GM12878 (cell line): ENCODE measurements at regions not wholly inside any gene's neighbourhood (a gene's known extent, or its start where the extent isn't known, plus 50 kb on each side); places are given as distances from the start of the nearest gene placed in this dataset.

Experiments
- ATAC-seq: fragments of 200-7000 bp; cut with Tn5 transposase; 3 replicates; pipeline ENCODE4 v1.9.1; 2020; ENCODE audit warnings: mild to moderate bottlenecking, moderate library complexity
- BruUV-seq: library from RNA; stranded (reverse); fragments of 400-500 nt; replicated peaks from 2 replicates; lab custom pipeline; 2021; lab: Mats Ljungman, UMichigan
- CTCF ChIA-PET: fragments of 300-600 bp; sonication (Branson Sonifier 250); formaldehyde crosslinking; extraction: SDS; loops from one replicate; lab custom pipeline; 2021; ENCODE audit warnings: inconsistent platforms; lab: Yijun Ruan, JAX
- POLR2A ChIA-PET: fragments of 350-600 bp; formaldehyde crosslinking; extraction: SDS; loops from one replicate; lab custom pipeline; 2021; ENCODE audit warnings: inconsistent platforms; lab: Charles Lee
- RAD21 ChIA-PET: fragments of 300-600 bp; sonication (Branson Sonifier 250); formaldehyde crosslinking; loops from one replicate; lab custom pipeline; 2023; ENCODE audit warnings: antibody characterized with exemption; ENCODE audit not compliant: unreplicated experiment; lab: Charles Lee
- SMC1A ChIA-PET: fragments of 300-600 bp; sonication (Branson Sonifier 250); formaldehyde crosslinking; loops from one replicate; lab custom pipeline; 2023; ENCODE audit not compliant: unreplicated experiment, uncharacterized antibody; lab: Charles Lee
- DNase-seq: peaks from one replicate; pipeline ENCODE4 v3.0.0-alpha.2; 2011; ENCODE audit warnings: low read depth, low spot score
- FAIRE-seq: peaks from 3 replicates; lab custom pipeline; 2011; peaks lifted over from hg19 to GRCh38; lab: Jason Lieb, UNC
- H2AFZ ChIP-seq: 2 replicates; pipeline ENCODE4 v1.6.0; 2011; ENCODE audit warnings: low read depth, low read length, control low read depth; ENCODE audit not compliant: control insufficient read depth
- H3K27ac ChIP-seq: 2 replicates; pipeline ENCODE4 v1.5.1; 2011; ENCODE audit warnings: control low read depth; ENCODE audit not compliant: control insufficient read depth, insufficient read depth
- H3K27me3 ChIP-seq, 2 experiments: replicated peaks in 1 of 2; 2 replicates each; pipeline versions ENCODE4 v1.6.0 to v1.6.1; 2011; ENCODE audit warnings: low read length in 1 of 2; ENCODE audit not compliant: control insufficient read depth in 2 of 2, insufficient read depth in 2 of 2
- H3K36me3 ChIP-seq, 2 experiments: 2 replicates each; pipeline ENCODE4 v1.5.1; 2011; ENCODE audit warnings: low read length in 1 of 2; ENCODE audit not compliant: control insufficient read depth in 2 of 2, insufficient read depth in 2 of 2
- H3K4me1 ChIP-seq: 2 replicates; pipeline ENCODE4 v1.6.1; 2011; ENCODE audit warnings: mild to moderate bottlenecking, low read length, moderate library complexity, mixed read lengths; ENCODE audit not compliant: control insufficient read depth, insufficient read depth
- H3K4me2 ChIP-seq: 2 replicates; pipeline ENCODE4 v1.6.0; 2011; ENCODE audit warnings: control low read depth; ENCODE audit not compliant: control insufficient read depth, insufficient read depth
- H3K4me3 ChIP-seq: fragments of 200-600 bp; sonication (generic); 2 replicates; pipeline ENCODE4 v1.5.1; 2016
- H3K79me2 ChIP-seq: 2 replicates; pipeline ENCODE4 v1.6.0; 2011; ENCODE audit warnings: low read length; ENCODE audit not compliant: control insufficient read depth, insufficient read depth
- H3K9ac ChIP-seq: 2 replicates; pipeline ENCODE4 v1.8.0; 2011; ENCODE audit warnings: low read length, control low read depth, mixed read lengths; ENCODE audit not compliant: control insufficient read depth, insufficient read depth
- H3K9me3 ChIP-seq: replicated peaks from 3 replicates; pipeline ENCODE4 v1.5.1; 2011; ENCODE audit warnings: mild to moderate bottlenecking, low read length; ENCODE audit not compliant: control insufficient read depth, insufficient read depth
- H4K20me1 ChIP-seq: 2 replicates; pipeline ENCODE4 v1.6.0; 2011; ENCODE audit not compliant: control insufficient read depth, insufficient read depth
- BACH1 ChIP-seq: fragments of 450-650 bp; IDR thresholded peaks from 2 replicates; pipeline ENCODE4 v1.6.1; 2017; ENCODE audit warnings: mild to moderate bottlenecking, borderline replicate concordance
- BHLHE40 ChIP-seq, 2 experiments: fragments of 450-650 bp in 1 of 2; IDR thresholded peaks; 2 replicates each; pipeline ENCODE4 v1.6.1; 2011 to 2017; ENCODE audit warnings: low read depth in 2 of 2, borderline replicate concordance in 1 of 2, improper control_type of control experiment in 1 of 2, low read length in 1 of 2, mild to moderate bottlenecking in 1 of 2
- CBX3 ChIP-seq: fragments of 200-600 bp; sonication (generic); IDR thresholded peaks from 2 replicates; pipeline ENCODE4 v1.6.1; 2016; ENCODE audit warnings: low read depth, borderline replicate concordance
- HCFC1 ChIP-seq: fragments of 150-350 bp; IDR thresholded peaks from 2 replicates; pipeline ENCODE4 v1.6.1; 2014; ENCODE audit warnings: low read length
- KLF5 ChIP-seq: fragments of 450-650 bp; IDR thresholded peaks from 2 replicates; pipeline ENCODE4 v1.6.1; 2014; ENCODE audit warnings: mild to moderate bottlenecking; ENCODE audit not compliant: partially characterized antibody
- LARP7 ChIP-seq: fragments of 450-650 bp; IDR thresholded peaks from 2 replicates; pipeline ENCODE4 v1.6.1; 2017; ENCODE audit warnings: mild to moderate bottlenecking
- MEF2B ChIP-seq: fragments of 450-650 bp; IDR thresholded peaks from 2 replicates; pipeline ENCODE4 v1.6.1; 2018; ENCODE audit warnings: mild to moderate bottlenecking, moderate library complexity; ENCODE audit not compliant: partially characterized antibody, poor library complexity, severe bottlenecking
- MXI1 ChIP-seq: fragments of 150-350 bp; IDR thresholded peaks from 2 replicates; pipeline ENCODE4 v1.6.1; 2011; ENCODE audit warnings: low read depth, mild to moderate bottlenecking, inconsistent platforms, low read length, improper control_type of control experiment
- NFIC ChIP-seq: IDR thresholded peaks from 2 replicates; pipeline ENCODE4 v1.6.1; 2012; ENCODE audit warnings: low read depth, mild to moderate bottlenecking, inconsistent platforms, low read length, moderate library complexity
- NR2F1 ChIP-seq: fragments of 450-650 bp; conservative IDR thresholded peaks from 2 replicates; pipeline ENCODE4 v1.6.1; 2017; ENCODE audit warnings: mild to moderate bottlenecking
- POLR2A ChIP-seq: IDR thresholded peaks from 2 replicates; pipeline ENCODE4 v1.6.1; 2011; ENCODE audit warnings: low read depth, mild to moderate bottlenecking, low read length
- RAD51 ChIP-seq: fragments of 450-650 bp; IDR thresholded peaks from 2 replicates; pipeline ENCODE4 v1.6.1; 2016; ENCODE audit warnings: moderate library complexity, mild to moderate bottlenecking, inconsistent platforms
- RBBP5 ChIP-seq: fragments of 200-600 bp; sonication (generic); conservative IDR thresholded peaks from 2 replicates; pipeline ENCODE4 v1.6.1; 2016
- RCOR1 ChIP-seq: conservative IDR thresholded peaks from 2 replicates; pipeline ENCODE4 v1.6.1; 2012; ENCODE audit warnings: low read depth, low read length, improper control_type of control experiment
- WGBS: methylation state at CpG from one replicate; pipeline ENCODE4 v1.1.6; 2016; ENCODE audit warnings: low lambda C conversion rate; ENCODE audit not compliant: insufficient replicate concordance, insufficient coverage; ENCODE audit errors: missing lambda C conversion rate; 5-methylcytosine and 5-hydroxymethylcytosine counted together
- in situ Hi-C: fragments of 300-500 bp; cut with MboI; formaldehyde crosslinking; loops from 9 replicates; pipeline ENCODE4 v1.14.3; 2018; ENCODE audit warnings: mixed read lengths
- intact Hi-C: fragments of 100-400 bp; cut with micrococcal nuclease; formaldehyde crosslinking; loops from one replicate; pipeline ENCODE4 v1.14.2; 2022; ENCODE audit not compliant: unreplicated experiment
- TF ChIP-seq, protein P1 (sequence below): fragments of 450-650 bp; IDR thresholded peaks from 2 replicates; pipeline ENCODE4 v1.6.1; 2017; ENCODE audit warnings: low read depth, mild to moderate bottlenecking, moderate library complexity
- TF ChIP-seq, protein P2 (sequence below): fragments of 450-650 bp; formaldehyde crosslinking; IDR thresholded peaks from 2 replicates; pipeline ENCODE4 v1.4.0; 2022; ENCODE audit warnings: mild to moderate bottlenecking, moderate library complexity

DNA sequence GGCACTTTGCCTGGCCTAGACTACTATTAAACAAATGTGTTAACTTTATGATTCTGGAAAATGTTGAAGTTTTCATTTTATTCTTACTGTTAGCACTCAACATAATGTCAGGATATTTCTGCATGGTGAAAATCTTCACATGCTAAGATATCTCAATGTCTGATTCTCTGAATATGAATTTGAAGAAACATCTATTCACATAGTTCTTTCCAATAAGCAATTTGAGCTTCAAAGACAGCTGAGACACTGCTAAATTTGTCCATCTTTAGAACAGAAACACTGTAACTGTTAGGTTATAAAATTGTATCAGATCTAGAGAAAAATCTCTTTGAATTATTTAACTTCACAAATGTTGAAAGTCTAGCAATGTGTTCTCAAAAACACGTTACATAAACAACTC is 970.2 kb downstream of the PLOD2 start (continued):
- TF ChIP-seq RCOR1 (no peak), BHLHE40 (IDR thresholded peaks at IDR 0.05; ENCODE audit: borderline replicate concordance in 1 of 2, low read depth in 2 of 2, low read length in 1 of 2) (no peak), NFIC (no peak), KLF5 (no peak), RBBP5 (no peak)
- TF ChIP-seq, protein P1, sequence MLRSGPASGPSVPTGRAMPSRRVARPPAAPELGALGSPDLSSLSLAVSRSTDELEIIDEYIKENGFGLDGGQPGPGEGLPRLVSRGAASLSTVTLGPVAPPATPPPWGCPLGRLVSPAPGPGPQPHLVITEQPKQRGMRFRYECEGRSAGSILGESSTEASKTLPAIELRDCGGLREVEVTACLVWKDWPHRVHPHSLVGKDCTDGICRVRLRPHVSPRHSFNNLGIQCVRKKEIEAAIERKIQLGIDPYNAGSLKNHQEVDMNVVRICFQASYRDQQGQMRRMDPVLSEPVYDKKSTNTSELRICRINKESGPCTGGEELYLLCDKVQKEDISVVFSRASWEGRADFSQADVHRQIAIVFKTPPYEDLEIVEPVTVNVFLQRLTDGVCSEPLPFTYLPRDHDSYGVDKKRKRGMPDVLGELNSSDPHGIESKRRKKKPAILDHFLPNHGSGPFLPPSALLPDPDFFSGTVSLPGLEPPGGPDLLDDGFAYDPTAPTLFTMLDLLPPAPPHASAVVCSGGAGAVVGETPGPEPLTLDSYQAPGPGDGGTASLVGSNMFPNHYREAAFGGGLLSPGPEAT: no peak
- TF ChIP-seq, all 136 proteins: peak for 0

DNA sequence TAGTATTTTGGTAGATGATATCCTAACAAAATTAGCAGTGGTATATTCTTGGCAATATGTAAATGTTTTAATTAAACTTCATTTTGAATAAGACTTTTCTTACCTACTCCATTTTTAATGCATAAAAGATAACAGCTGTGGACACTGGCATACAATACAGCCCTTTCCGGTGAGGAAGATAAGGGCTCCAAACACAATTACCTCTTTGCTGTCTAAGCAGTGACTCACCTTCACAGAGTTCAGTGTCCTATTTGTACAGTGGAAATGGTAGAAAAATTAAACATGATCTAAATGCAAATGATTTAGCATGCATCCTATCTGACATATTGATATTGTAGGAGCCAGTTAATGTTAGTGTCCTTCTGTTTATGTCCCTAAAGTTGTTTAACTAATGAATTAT is 969.4 kb downstream of the PLOD2 start:
- no TSS peak for BruUV-seq

More for the DNA sequence above, 969.4 kb downstream of the PLOD2 start:
- Histone ChIP-seq H3K27me3 (no peaks in the 10 kb centered on the region), H3K4me2 (no peak overlapping the region), H3K9me3 (no peaks in the 10 kb centered on the region), H3K9ac (no peak overlapping the region), H4K20me1 (no peaks in the 10 kb centered on the region), H3K27ac (no peak overlapping the region), H3K36me3 (no peaks in the 10 kb centered on the region), H3K4me3 (no peak overlapping the region), H3K4me1 (no peaks in the 10 kb centered on the region), H2AFZ (no peak overlapping the region), H3K79me2 (no peaks in the 10 kb centered on the region)
- no peak for FAIRE-seq
- RAD21 ChIA-PET: no interaction called here
- POLR2A ChIA-PET: no interaction called here
- no peak for TF ChIP-seq POLR2A
- no peak for TF ChIP-seq CBX3
- TF ChIP-seq, protein P1: no peak
- TF ChIP-seq, protein P2, sequence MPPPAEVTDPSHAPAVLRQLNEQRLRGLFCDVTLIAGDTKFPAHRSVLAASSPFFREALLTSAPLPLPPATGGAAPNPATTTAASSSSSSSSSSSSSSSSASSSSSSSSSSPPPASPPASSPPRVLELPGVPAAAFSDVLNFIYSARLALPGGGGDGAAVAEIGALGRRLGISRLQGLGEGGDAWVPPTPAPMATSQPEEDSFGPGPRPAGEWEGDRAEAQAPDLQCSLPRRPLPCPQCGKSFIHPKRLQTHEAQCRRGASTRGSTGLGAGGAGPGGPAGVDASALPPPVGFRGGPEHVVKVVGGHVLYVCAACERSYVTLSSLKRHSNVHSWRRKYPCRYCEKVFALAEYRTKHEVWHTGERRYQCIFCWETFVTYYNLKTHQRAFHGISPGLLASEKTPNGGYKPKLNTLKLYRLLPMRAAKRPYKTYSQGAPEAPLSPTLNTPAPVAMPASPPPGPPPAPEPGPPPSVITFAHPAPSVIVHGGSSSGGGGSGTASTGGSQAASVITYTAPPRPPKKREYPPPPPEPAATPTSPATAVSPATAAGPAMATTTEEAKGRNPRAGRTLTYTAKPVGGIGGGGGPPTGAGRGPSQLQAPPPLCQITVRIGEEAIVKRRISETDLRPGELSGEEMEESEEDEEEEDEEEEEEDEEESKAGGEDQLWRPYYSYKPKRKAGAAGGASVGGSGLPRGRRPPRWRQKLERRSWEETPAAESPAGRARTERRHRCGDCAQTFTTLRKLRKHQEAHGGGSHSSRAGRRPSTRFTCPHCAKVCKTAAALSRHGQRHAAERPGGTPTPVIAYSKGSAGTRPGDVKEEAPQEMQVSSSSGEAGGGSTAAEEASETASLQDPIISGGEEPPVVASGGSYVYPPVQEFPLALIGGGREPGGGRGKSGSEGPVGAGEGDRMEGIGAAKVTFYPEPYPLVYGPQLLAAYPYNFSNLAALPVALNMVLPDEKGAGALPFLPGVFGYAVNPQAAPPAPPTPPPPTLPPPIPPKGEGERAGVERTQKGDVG (CRISPR knock-in tag): no peak
- TF ChIP-seq BACH1: no peak
- no peak for TF ChIP-seq LARP7
- no peak for TF ChIP-seq MEF2B
- TF ChIP-seq MXI1: no peak
- no peak for TF ChIP-seq HCFC1
- TF ChIP-seq NR2F1: no peak
- no peak for TF ChIP-seq RAD51
- CTCF ChIA-PET: no interaction called here
- in situ Hi-C loops (no loop called here), intact Hi-C loops (no loop called here)
- no peak for DNase-seq
- WGBS: 40% methylated on average over 1 of the region's 1 CpG
- ATAC-seq: no peak
- SMC1A ChIA-PET: interaction anchor here (1.1 kb wide), 1 partner anchor 28 kb away, joined by 3 read pairs; no protein-coding TSS in a partner anchor
